Loucy (cell line): ENCODE measurements at regions not wholly inside any gene's neighbourhood (a gene's known extent, or its start where the extent isn't known, plus 50 kb on each side); places are given as distances from the start of the nearest gene placed in this dataset.
"Not testable (repeated sequence)": the region's sequence is repeated elsewhere in the genome, so short reads cannot be mapped to it uniquely, and the experiment has no call there.

Source experiments
- CTCF ChIP-seq: fragments of 200-600 bp; sonication (generic); conservative IDR thresholded peaks from 2 replicates; pipeline ENCODE4 v1.5.1; 2014; ENCODE audit warnings: mild to moderate bottlenecking, antibody characterized with exemption, low read length
- EZH2phosphoT487 ChIP-seq: fragments of 200-600 bp; IDR thresholded peaks from 2 replicates; pipeline ENCODE4 v1.6.1; 2018; ENCODE audit warnings: antibody characterized with exemption, mild to moderate bottlenecking, moderate library complexity, borderline replicate concordance

- not testable (repeated sequence) for TF ChIP-seq CTCF, EZH2phosphoT487
These were observed 74.3 kb upstream of the PRSS16 start for GRCh38 chr6:27173232-27173601.
